WTC11 (cell line): ENCODE measurements at regions not wholly inside any gene's neighbourhood (a gene's known extent, or its start where the extent isn't known, plus 50 kb on each side); places are given as distances from the start of the nearest gene placed in this dataset.

Experiments used
- ATAC-seq: fragments of 200-7000 bp; cut with Tn5 transposase; 2 replicates; pipeline ENCODE4 v1.10.0; 2021; ENCODE audit warnings: mild to moderate bottlenecking, moderate library complexity
- CTCF ChIA-PET: fragments of 300-600 bp; sonication (Branson Sonifier 250); formaldehyde crosslinking; loops from one replicate; lab custom pipeline; 2021; ENCODE audit warnings: antibody characterized with exemption; lab: Charles Lee
- POLR2A ChIA-PET: fragments of 350-600 bp; sonication (Branson Sonifier 250); formaldehyde crosslinking; loops from one replicate; lab custom pipeline; 2021; ENCODE audit warnings: antibody characterized with exemption; lab: Charles Lee
- DNase-seq: peaks from one replicate; pipeline ENCODE4 v3.0.0; 2021; ENCODE audit warnings: low spot score
- H3K27ac Mint-ChIP-seq: 2 replicates; pipeline ENCODE4 v1.8.0; 2021; ENCODE audit warnings: mixed read lengths
- H3K27me3 Mint-ChIP-seq: 2 replicates; pipeline ENCODE4 v1.8.0; 2021; ENCODE audit warnings: low read depth, mild to moderate bottlenecking, moderate library complexity, mixed read lengths
- H3K36me3 Mint-ChIP-seq: 2 replicates; pipeline ENCODE4 v1.8.0; 2021; ENCODE audit warnings: mixed read lengths
- H3K4me1 Mint-ChIP-seq: 2 replicates; pipeline ENCODE4 v1.8.0; 2022; ENCODE audit warnings: mixed read lengths
- H3K4me3 Mint-ChIP-seq: 2 replicates; pipeline ENCODE4 v1.8.0; 2021; ENCODE audit warnings: mild to moderate bottlenecking, moderate library complexity, mixed read lengths
- H3K9me3 Mint-ChIP-seq: 2 replicates; pipeline ENCODE4 v1.8.0; 2021; ENCODE audit warnings: mixed read lengths
- CREM ChIP-seq: sonication (generic); formaldehyde crosslinking; IDR thresholded peaks from 2 replicates; pipeline ENCODE4 v1.8.1; 2022; ENCODE audit warnings: mild to moderate bottlenecking, missing genetic modification reagents, moderate library complexity
- ELF4 ChIP-seq: sonication (generic); formaldehyde crosslinking; IDR thresholded peaks from 2 replicates; pipeline ENCODE4 v1.8.1; 2022; ENCODE audit warnings: low read depth, mild to moderate bottlenecking, moderate library complexity, missing genetic modification reagents
- JAZF1 ChIP-seq: fragments of 250-450 bp; sonication (Bioruptor Pico); IDR thresholded peaks from 2 replicates; pipeline ENCODE4 v1.9.0; 2021; ENCODE audit warnings: moderate library complexity, mild to moderate bottlenecking, inconsistent platforms
- NFATC4 ChIP-seq: fragments of 250-450 bp; sonication (Bioruptor Pico); IDR thresholded peaks from 2 replicates; pipeline ENCODE4 v1.9.0; 2021; ENCODE audit warnings: mild to moderate bottlenecking
- NFYB ChIP-seq: sonication (generic); formaldehyde crosslinking; conservative IDR thresholded peaks from 2 replicates; pipeline ENCODE4 v1.8.0; 2022; ENCODE audit warnings: low read depth, missing genetic modification reagents
- NR2C2 ChIP-seq: sonication (generic); formaldehyde crosslinking; IDR thresholded peaks from 2 replicates; pipeline ENCODE4 v1.8.0; 2022; ENCODE audit warnings: mild to moderate bottlenecking, missing genetic modification reagents
- RORB ChIP-seq: fragments of 250-450 bp; sonication (Bioruptor Pico); IDR thresholded peaks from 2 replicates; pipeline ENCODE4 v1.9.0; 2021; ENCODE audit warnings: mild to moderate bottlenecking
- SP1 ChIP-seq: sonication (generic); formaldehyde crosslinking; conservative IDR thresholded peaks from 2 replicates; pipeline ENCODE4 v1.8.1; 2022; ENCODE audit warnings: missing genetic modification reagents
- ZNF396 ChIP-seq: fragments of 250-450 bp; sonication (Bioruptor Pico); IDR thresholded peaks from 2 replicates; pipeline ENCODE4 v1.8.0; 2021; ENCODE audit warnings: mild to moderate bottlenecking, moderate library complexity, borderline replicate concordance
- TF ChIP-seq, protein P1 (sequence below): fragments of 250-450 bp; sonication (Bioruptor Pico); IDR thresholded peaks from 2 replicates; pipeline ENCODE4 v1.9.0; 2021; ENCODE audit warnings: mild to moderate bottlenecking
- TF ChIP-seq, protein P2 (sequence below): sonication (generic); formaldehyde crosslinking; IDR thresholded peaks from 2 replicates; pipeline ENCODE4 v1.8.0; 2023; ENCODE audit warnings: missing genetic modification reagents, mild to moderate bottlenecking, borderline replicate concordance
- TF ChIP-seq, protein P3 (sequence below): sonication (generic); formaldehyde crosslinking; IDR thresholded peaks from 2 replicates; pipeline ENCODE4 v1.8.0; 2023; ENCODE audit warnings: missing genetic modification reagents
- TF ChIP-seq, protein P4 (sequence below): sonication (generic); formaldehyde crosslinking; IDR thresholded peaks from 2 replicates; pipeline ENCODE4 v1.8.1; 2022; ENCODE audit warnings: mild to moderate bottlenecking, missing genetic modification reagents, moderate library complexity, borderline replicate concordance
- TF ChIP-seq, protein P5 (sequence below): sonication (generic); formaldehyde crosslinking; conservative IDR thresholded peaks from 2 replicates; pipeline ENCODE4 v1.8.1; 2022; ENCODE audit warnings: mild to moderate bottlenecking, missing genetic modification reagents
- TF ChIP-seq, protein P6 (sequence below): sonication (generic); formaldehyde crosslinking; IDR thresholded peaks from 2 replicates; pipeline ENCODE4 v1.8.1; 2023; ENCODE audit warnings: mild to moderate bottlenecking, moderate library complexity, missing genetic modification reagents
- TF ChIP-seq, protein P7 (sequence below): fragments of 200-600 bp; IDR thresholded peaks from 2 replicates; pipeline ENCODE4 v1.8.0; 2022; ENCODE audit warnings: antibody characterized with exemption

DNA sequence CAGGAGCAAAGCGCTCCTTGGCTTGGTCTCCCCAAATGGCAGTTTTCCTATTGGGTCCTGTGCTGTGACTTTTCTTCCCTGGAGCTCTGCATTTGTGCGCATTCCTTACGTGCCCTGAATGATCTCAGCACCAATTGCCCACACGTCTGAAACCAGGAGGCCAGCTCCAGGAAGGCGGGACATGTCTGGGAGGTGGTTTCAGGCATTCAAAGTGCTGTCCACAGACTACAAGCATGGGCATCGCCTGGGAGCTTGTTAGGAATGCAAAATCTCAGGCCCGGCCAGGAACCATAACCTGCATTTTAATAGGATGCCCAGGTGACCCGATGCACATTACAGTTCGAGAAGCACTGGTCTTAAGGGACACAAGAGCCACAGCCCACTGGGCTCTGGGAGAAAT lies 239.6 kb downstream of the ANKRD60 start:
- CTCF ChIA-PET = interaction anchor here (0.7 kb wide), 1 partner anchor 98 kb away, joined by 3 read pairs; no protein-coding TSS in a partner anchor
- ATAC-seq (no peak), DNase-seq (no peak)
- Mint-ChIP-seq H3K27me3 (no peaks in the 10 kb centered on the region), H3K4me3 (no peak overlapping the region), H3K36me3 (no peaks in the 10 kb centered on the region), H3K27ac (no peak overlapping the region), H3K4me1 (no peaks in the 10 kb centered on the region), H3K9me3 (no peaks in the 10 kb centered on the region)
- TF ChIP-seq, protein P1, sequence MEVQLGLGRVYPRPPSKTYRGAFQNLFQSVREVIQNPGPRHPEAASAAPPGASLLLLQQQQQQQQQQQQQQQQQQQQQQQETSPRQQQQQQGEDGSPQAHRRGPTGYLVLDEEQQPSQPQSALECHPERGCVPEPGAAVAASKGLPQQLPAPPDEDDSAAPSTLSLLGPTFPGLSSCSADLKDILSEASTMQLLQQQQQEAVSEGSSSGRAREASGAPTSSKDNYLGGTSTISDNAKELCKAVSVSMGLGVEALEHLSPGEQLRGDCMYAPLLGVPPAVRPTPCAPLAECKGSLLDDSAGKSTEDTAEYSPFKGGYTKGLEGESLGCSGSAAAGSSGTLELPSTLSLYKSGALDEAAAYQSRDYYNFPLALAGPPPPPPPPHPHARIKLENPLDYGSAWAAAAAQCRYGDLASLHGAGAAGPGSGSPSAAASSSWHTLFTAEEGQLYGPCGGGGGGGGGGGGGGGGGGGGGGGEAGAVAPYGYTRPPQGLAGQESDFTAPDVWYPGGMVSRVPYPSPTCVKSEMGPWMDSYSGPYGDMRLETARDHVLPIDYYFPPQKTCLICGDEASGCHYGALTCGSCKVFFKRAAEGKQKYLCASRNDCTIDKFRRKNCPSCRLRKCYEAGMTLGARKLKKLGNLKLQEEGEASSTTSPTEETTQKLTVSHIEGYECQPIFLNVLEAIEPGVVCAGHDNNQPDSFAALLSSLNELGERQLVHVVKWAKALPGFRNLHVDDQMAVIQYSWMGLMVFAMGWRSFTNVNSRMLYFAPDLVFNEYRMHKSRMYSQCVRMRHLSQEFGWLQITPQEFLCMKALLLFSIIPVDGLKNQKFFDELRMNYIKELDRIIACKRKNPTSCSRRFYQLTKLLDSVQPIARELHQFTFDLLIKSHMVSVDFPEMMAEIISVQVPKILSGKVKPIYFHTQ (CRISPR knock-in tag) = no peak
- no peak for TF ChIP-seq ZNF396 (CRISPR knock-in tag)
- TF ChIP-seq JAZF1 (CRISPR knock-in tag) = no peak
- no peak for TF ChIP-seq NFYB
- TF ChIP-seq, protein P2, sequence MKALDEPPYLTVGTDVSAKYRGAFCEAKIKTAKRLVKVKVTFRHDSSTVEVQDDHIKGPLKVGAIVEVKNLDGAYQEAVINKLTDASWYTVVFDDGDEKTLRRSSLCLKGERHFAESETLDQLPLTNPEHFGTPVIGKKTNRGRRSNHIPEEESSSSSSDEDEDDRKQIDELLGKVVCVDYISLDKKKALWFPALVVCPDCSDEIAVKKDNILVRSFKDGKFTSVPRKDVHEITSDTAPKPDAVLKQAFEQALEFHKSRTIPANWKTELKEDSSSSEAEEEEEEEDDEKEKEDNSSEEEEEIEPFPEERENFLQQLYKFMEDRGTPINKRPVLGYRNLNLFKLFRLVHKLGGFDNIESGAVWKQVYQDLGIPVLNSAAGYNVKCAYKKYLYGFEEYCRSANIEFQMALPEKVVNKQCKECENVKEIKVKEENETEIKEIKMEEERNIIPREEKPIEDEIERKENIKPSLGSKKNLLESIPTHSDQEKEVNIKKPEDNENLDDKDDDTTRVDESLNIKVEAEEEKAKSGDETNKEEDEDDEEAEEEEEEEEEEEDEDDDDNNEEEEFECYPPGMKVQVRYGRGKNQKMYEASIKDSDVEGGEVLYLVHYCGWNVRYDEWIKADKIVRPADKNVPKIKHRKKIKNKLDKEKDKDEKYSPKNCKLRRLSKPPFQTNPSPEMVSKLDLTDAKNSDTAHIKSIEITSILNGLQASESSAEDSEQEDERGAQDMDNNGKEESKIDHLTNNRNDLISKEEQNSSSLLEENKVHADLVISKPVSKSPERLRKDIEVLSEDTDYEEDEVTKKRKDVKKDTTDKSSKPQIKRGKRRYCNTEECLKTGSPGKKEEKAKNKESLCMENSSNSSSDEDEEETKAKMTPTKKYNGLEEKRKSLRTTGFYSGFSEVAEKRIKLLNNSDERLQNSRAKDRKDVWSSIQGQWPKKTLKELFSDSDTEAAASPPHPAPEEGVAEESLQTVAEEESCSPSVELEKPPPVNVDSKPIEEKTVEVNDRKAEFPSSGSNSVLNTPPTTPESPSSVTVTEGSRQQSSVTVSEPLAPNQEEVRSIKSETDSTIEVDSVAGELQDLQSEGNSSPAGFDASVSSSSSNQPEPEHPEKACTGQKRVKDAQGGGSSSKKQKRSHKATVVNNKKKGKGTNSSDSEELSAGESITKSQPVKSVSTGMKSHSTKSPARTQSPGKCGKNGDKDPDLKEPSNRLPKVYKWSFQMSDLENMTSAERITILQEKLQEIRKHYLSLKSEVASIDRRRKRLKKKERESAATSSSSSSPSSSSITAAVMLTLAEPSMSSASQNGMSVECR = no peak
- TF ChIP-seq, protein P3, sequence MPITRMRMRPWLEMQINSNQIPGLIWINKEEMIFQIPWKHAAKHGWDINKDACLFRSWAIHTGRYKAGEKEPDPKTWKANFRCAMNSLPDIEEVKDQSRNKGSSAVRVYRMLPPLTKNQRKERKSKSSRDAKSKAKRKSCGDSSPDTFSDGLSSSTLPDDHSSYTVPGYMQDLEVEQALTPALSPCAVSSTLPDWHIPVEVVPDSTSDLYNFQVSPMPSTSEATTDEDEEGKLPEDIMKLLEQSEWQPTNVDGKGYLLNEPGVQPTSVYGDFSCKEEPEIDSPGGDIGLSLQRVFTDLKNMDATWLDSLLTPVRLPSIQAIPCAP = no peak
- no peak for TF ChIP-seq NFATC4 (CRISPR knock-in tag)
- TF ChIP-seq, protein P4, sequence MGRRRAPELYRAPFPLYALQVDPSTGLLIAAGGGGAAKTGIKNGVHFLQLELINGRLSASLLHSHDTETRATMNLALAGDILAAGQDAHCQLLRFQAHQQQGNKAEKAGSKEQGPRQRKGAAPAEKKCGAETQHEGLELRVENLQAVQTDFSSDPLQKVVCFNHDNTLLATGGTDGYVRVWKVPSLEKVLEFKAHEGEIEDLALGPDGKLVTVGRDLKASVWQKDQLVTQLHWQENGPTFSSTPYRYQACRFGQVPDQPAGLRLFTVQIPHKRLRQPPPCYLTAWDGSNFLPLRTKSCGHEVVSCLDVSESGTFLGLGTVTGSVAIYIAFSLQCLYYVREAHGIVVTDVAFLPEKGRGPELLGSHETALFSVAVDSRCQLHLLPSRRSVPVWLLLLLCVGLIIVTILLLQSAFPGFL (CRISPR knock-in tag) = no peak
- TF ChIP-seq ELF4 = no peak
- TF ChIP-seq, protein P5, sequence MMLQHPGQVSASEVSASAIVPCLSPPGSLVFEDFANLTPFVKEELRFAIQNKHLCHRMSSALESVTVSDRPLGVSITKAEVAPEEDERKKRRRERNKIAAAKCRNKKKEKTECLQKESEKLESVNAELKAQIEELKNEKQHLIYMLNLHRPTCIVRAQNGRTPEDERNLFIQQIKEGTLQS (CRISPR knock-in tag) = no peak
- TF ChIP-seq, protein P6, sequence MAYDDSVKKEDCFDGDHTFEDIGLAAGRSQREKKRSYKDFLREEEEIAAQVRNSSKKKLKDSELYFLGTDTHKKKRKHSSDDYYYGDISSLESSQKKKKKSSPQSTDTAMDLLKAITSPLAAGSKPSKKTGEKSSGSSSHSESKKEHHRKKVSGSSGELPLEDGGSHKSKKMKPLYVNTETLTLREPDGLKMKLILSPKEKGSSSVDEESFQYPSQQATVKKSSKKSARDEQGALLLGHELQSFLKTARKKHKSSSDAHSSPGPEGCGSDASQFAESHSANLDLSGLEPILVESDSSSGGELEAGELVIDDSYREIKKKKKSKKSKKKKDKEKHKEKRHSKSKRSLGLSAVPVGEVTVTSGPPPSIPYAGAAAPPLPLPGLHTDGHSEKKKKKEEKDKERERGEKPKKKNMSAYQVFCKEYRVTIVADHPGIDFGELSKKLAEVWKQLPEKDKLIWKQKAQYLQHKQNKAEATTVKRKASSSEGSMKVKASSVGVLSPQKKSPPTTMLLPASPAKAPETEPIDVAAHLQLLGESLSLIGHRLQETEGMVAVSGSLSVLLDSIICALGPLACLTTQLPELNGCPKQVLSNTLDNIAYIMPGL (CRISPR knock-in tag) = no peak
- TF ChIP-seq SP1 = no peak
- POLR2A ChIA-PET = no interaction called here

DNA sequence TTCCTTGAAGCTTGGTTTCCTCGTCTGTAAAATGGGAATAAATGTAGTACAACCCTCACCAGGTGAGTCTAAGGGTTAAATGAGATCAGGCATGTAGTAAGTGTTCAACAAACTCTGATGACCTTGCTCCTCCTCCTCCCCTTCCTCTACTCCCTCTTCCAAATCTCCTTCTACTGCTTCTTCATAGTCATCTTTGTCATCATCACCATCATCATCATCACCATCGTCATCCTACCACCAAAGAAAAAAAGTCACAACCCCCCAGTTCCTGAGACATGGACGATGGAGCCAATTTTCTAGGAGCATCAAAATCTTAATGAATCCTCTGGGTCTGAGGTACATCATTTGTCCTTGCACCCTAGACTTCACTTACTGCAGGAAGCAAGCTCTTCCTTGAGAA lies 240.0 kb downstream of the ANKRD60 start:
- ChIA-PET POLR2A (no interaction called here), CTCF (interaction anchor here (0.7 kb wide), 1 partner anchor 99 kb away, joined by 3 read pairs; no protein-coding TSS in a partner anchor)
- Mint-ChIP-seq H3K36me3 (no peaks in the 10 kb centered on the region), H3K4me3 (no peak overlapping the region), H3K27me3 (no peaks in the 10 kb centered on the region), H3K9me3 (no peaks in the 10 kb centered on the region), H3K4me1 (no peaks in the 10 kb centered on the region), H3K27ac (no peak overlapping the region)
- ATAC-seq = no peak
- DNase-seq = no peak
- TF ChIP-seq, protein P5 (CRISPR knock-in tag) = no peak
- TF ChIP-seq, protein P7, sequence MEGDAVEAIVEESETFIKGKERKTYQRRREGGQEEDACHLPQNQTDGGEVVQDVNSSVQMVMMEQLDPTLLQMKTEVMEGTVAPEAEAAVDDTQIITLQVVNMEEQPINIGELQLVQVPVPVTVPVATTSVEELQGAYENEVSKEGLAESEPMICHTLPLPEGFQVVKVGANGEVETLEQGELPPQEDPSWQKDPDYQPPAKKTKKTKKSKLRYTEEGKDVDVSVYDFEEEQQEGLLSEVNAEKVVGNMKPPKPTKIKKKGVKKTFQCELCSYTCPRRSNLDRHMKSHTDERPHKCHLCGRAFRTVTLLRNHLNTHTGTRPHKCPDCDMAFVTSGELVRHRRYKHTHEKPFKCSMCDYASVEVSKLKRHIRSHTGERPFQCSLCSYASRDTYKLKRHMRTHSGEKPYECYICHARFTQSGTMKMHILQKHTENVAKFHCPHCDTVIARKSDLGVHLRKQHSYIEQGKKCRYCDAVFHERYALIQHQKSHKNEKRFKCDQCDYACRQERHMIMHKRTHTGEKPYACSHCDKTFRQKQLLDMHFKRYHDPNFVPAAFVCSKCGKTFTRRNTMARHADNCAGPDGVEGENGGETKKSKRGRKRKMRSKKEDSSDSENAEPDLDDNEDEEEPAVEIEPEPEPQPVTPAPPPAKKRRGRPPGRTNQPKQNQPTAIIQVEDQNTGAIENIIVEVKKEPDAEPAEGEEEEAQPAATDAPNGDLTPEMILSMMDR = no peak
- TF ChIP-seq CREM (CRISPR knock-in tag) (no peak), NR2C2 (no peak), RORB (no peak)
- TF ChIP-seq, protein P1 (CRISPR knock-in tag) = no peak
